GM23338 (cell line): ENCODE measurements at regions not wholly inside any gene's neighbourhood (a gene's known extent, or its start where the extent isn't known, plus 50 kb on each side); places are given as distances from the start of the nearest gene placed in this dataset.

ENCODE experiments used
- ATAC-seq: fragments of 200-7000 bp; cut with Tn5 transposase; 3 replicates; pipeline ENCODE4 v1.9.1; 2020
- DNase-seq: peaks from one replicate; pipeline ENCODE4 v3.0.0-alpha.2; 2015; ENCODE audit warnings: low spot score
- H2AFZ ChIP-seq: fragments of 200-600 bp; sonication (generic); 2 replicates; pipeline ENCODE4 v1.8.0; 2016; ENCODE audit warnings: antibody characterized with exemption, mild to moderate bottlenecking, moderate library complexity
- H3F3A ChIP-seq: fragments of 200-600 bp; sonication (generic); replicated peaks from 2 replicates; pipeline ENCODE4 v1.8.0; 2017; ENCODE audit warnings: antibody characterized with exemption, mixed run types, low read depth
- H3K27ac ChIP-seq: fragments of 200-600 bp; sonication (generic); 2 replicates; pipeline ENCODE4 v1.6.1; 2016; ENCODE audit warnings: low read depth
- H3K27me3 ChIP-seq: fragments of 200-600 bp; sonication (generic); 2 replicates; pipeline ENCODE4 v1.8.0; 2016; ENCODE audit warnings: mild to moderate bottlenecking, mixed run types, moderate library complexity; ENCODE audit not compliant: insufficient read depth
- H3K36me3 ChIP-seq: fragments of 200-600 bp; sonication (generic); 2 replicates; pipeline ENCODE4 v1.8.0; 2016; ENCODE audit warnings: mild to moderate bottlenecking; ENCODE audit not compliant: insufficient read depth
- H3K4me1 ChIP-seq: fragments of 200-600 bp; sonication (generic); 2 replicates; pipeline ENCODE4 v1.8.0; 2016; ENCODE audit warnings: mild to moderate bottlenecking, moderate library complexity; ENCODE audit not compliant: insufficient read depth
- H3K4me2 ChIP-seq: fragments of 200-600 bp; sonication (generic); 2 replicates; pipeline ENCODE4 v1.7.1; 2017; ENCODE audit warnings: mixed run types
- H3K4me3 ChIP-seq: fragments of 200-600 bp; sonication (generic); 2 replicates; pipeline ENCODE4 v1.6.1; 2016; ENCODE audit warnings: mixed run types
- H3K79me2 ChIP-seq: fragments of 200-600 bp; sonication (generic); replicated peaks from 2 replicates; pipeline ENCODE4 v1.8.0; 2017; ENCODE audit warnings: mild to moderate bottlenecking; ENCODE audit not compliant: insufficient read depth
- H3K9me2 ChIP-seq: fragments of 200-600 bp; sonication (generic); 2 replicates; pipeline ENCODE4 v1.8.0; 2017; ENCODE audit not compliant: insufficient read depth
- H4K20me1 ChIP-seq: fragments of 200-600 bp; sonication (generic); replicated peaks from 2 replicates; pipeline ENCODE4 v1.8.0; 2017; ENCODE audit warnings: mild to moderate bottlenecking; ENCODE audit not compliant: insufficient read depth
- H3K27ac Mint-ChIP-seq: 2 replicates; pipeline ENCODE4 v1.8.0; 2020; ENCODE audit warnings: inconsistent platforms, mild to moderate bottlenecking, moderate library complexity, mixed read lengths
- H3K27me3 Mint-ChIP-seq: 3 replicates; pipeline ENCODE4 v1.8.0; 2022; ENCODE audit warnings: low read depth, mild to moderate bottlenecking, moderate library complexity, mixed read lengths, inconsistent platforms; ENCODE audit not compliant: insufficient read depth, poor library complexity
- H3K36me3 Mint-ChIP-seq: 3 replicates; pipeline ENCODE4 v1.8.0; 2021; ENCODE audit warnings: low read depth, mild to moderate bottlenecking, inconsistent platforms, moderate library complexity, mixed read lengths
- H3K4me1 Mint-ChIP-seq: 3 replicates; pipeline ENCODE4 v1.8.0; 2020; ENCODE audit warnings: mild to moderate bottlenecking, inconsistent platforms, mixed read lengths
- H3K4me3 Mint-ChIP-seq: 3 replicates; pipeline ENCODE4 v1.8.0; 2021; ENCODE audit warnings: moderate library complexity, mild to moderate bottlenecking, inconsistent platforms, mixed read lengths
- H3K9me3 Mint-ChIP-seq: 3 replicates; pipeline ENCODE4 v1.8.0; 2020; ENCODE audit warnings: moderate library complexity, mild to moderate bottlenecking, inconsistent platforms, mixed read lengths
- CREB1 ChIP-seq: fragments of 250-450 bp; sonication (Bioruptor Pico); IDR thresholded peaks from 2 replicates; pipeline ENCODE4 v1.5.0; 2020; ENCODE audit warnings: low read depth, mild to moderate bottlenecking, moderate library complexity
- CTCF ChIP-seq, 2 experiments: fragments of 200-600 bp in 1 of 2; sonication (generic) in 1 of 2; conservative IDR thresholded peaks; 2 replicates each; pipeline versions ENCODE4 v1.5.1 to v1.6.1; 2016 to 2017; ENCODE audit warnings: antibody characterized with exemption in 2 of 2, low read depth in 2 of 2, mild to moderate bottlenecking in 2 of 2, moderate library complexity in 1 of 2
- EZH2 ChIP-seq: fragments of 200-600 bp; sonication (generic); IDR thresholded peaks from one replicate; pipeline ENCODE4 v1.8.0; 2017; ENCODE audit warnings: antibody characterized with exemption, mild to moderate bottlenecking, low read depth; ENCODE audit not compliant: unreplicated experiment
- EZH2phosphoT487 ChIP-seq: fragments of 200-600 bp; sonication (generic); IDR thresholded peaks from one replicate; pipeline ENCODE4 v1.8.1; 2018; ENCODE audit warnings: antibody characterized with exemption; ENCODE audit not compliant: unreplicated experiment
- JUNB ChIP-seq: IDR thresholded peaks from one replicate; pipeline ENCODE4 v1.6.1; 2016; ENCODE audit warnings: antibody characterized with exemption; ENCODE audit not compliant: unreplicated experiment
- NANOG ChIP-seq: IDR thresholded peaks from 2 replicates; pipeline ENCODE4 v1.6.1; 2016; ENCODE audit warnings: antibody characterized with exemption, borderline replicate concordance
- POLR2AphosphoS5 ChIP-seq: IDR thresholded peaks from 2 replicates; pipeline ENCODE4 v1.6.1; 2016; ENCODE audit warnings: antibody characterized with exemption, low read depth
- STAT1 ChIP-seq: IDR thresholded peaks from one replicate; pipeline ENCODE4 v1.6.1; 2016; ENCODE audit warnings: antibody characterized with exemption; ENCODE audit not compliant: unreplicated experiment
- ZNF114 ChIP-seq: fragments of 250-450 bp; sonication (Bioruptor Pico); IDR thresholded peaks from 2 replicates; pipeline ENCODE4 v1.5.0; 2020; ENCODE audit warnings: mild to moderate bottlenecking, moderate library complexity
- ZNF331 ChIP-seq: fragments of 250-450 bp; sonication (Bioruptor Pico); IDR thresholded peaks from 2 replicates; pipeline ENCODE4 v1.5.0; 2020; ENCODE audit warnings: low read depth, mild to moderate bottlenecking, moderate library complexity
- ZNF462 ChIP-seq: fragments of 250-450 bp; sonication (Bioruptor Pico); IDR thresholded peaks from 2 replicates; pipeline ENCODE4 v1.5.0; 2020; ENCODE audit warnings: mild to moderate bottlenecking, moderate library complexity
- TF ChIP-seq, protein P1 (sequence below): IDR thresholded peaks from one replicate; pipeline ENCODE4 v1.6.1; 2018; ENCODE audit warnings: antibody characterized with exemption; ENCODE audit not compliant: unreplicated experiment
- TF ChIP-seq, protein P2 (sequence below): IDR thresholded peaks from 2 replicates; pipeline ENCODE4 v1.6.1; 2016; ENCODE audit warnings: antibody characterized with exemption

GRCh38 chrX:145630081-145630480 is 187.5 kb upstream of the SLITRK2 start:
- Mint-ChIP-seq H3K4me1 (no peaks in the 10 kb centered on the region), H3K27ac (no peak overlapping the region), H3K4me3 (no peak overlapping the region), H3K36me3 (no peaks in the 10 kb centered on the region; the same call in 2 of the 3 replicates), H3K27me3 (no peaks in the 10 kb centered on the region), H3K9me3 (peaks cover 82% of the 10 kb centered on the region)
- no peak overlapping the region for H3K4me3 ChIP-seq
- no peaks in the 10 kb centered on the region for H3K9me2 ChIP-seq
- H3K36me3 ChIP-seq: no peaks in the 10 kb centered on the region
- no peaks in the 10 kb centered on the region for H4K20me1 ChIP-seq
- no peak overlapping the region for H2AFZ ChIP-seq
- DNase-seq (no peak), ATAC-seq (no peak)
- no peaks in the 10 kb centered on the region for H3K79me2 ChIP-seq
- H3F3A ChIP-seq: no peaks in the 10 kb centered on the region
- no peak overlapping the region for H3K27ac ChIP-seq
- TF ChIP-seq, protein P1, sequence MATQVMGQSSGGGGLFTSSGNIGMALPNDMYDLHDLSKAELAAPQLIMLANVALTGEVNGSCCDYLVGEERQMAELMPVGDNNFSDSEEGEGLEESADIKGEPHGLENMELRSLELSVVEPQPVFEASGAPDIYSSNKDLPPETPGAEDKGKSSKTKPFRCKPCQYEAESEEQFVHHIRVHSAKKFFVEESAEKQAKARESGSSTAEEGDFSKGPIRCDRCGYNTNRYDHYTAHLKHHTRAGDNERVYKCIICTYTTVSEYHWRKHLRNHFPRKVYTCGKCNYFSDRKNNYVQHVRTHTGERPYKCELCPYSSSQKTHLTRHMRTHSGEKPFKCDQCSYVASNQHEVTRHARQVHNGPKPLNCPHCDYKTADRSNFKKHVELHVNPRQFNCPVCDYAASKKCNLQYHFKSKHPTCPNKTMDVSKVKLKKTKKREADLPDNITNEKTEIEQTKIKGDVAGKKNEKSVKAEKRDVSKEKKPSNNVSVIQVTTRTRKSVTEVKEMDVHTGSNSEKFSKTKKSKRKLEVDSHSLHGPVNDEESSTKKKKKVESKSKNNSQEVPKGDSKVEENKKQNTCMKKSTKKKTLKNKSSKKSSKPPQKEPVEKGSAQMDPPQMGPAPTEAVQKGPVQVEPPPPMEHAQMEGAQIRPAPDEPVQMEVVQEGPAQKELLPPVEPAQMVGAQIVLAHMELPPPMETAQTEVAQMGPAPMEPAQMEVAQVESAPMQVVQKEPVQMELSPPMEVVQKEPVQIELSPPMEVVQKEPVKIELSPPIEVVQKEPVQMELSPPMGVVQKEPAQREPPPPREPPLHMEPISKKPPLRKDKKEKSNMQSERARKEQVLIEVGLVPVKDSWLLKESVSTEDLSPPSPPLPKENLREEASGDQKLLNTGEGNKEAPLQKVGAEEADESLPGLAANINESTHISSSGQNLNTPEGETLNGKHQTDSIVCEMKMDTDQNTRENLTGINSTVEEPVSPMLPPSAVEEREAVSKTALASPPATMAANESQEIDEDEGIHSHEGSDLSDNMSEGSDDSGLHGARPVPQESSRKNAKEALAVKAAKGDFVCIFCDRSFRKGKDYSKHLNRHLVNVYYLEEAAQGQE: no peak
- TF ChIP-seq POLR2AphosphoS5: no peak
- TF ChIP-seq CTCF (conservative IDR thresholded peaks at IDR 0.05; ENCODE audit: low read depth in 2 of 2): no peak
- TF ChIP-seq ZNF114 (CRISPR knock-in tag): no peak
- no peak for TF ChIP-seq NANOG
- no peak for TF ChIP-seq JUNB
- no peak for TF ChIP-seq STAT1
- TF ChIP-seq EZH2phosphoT487: no peak
- TF ChIP-seq ZNF331 (CRISPR knock-in tag): no peak
- TF ChIP-seq, protein P2, sequence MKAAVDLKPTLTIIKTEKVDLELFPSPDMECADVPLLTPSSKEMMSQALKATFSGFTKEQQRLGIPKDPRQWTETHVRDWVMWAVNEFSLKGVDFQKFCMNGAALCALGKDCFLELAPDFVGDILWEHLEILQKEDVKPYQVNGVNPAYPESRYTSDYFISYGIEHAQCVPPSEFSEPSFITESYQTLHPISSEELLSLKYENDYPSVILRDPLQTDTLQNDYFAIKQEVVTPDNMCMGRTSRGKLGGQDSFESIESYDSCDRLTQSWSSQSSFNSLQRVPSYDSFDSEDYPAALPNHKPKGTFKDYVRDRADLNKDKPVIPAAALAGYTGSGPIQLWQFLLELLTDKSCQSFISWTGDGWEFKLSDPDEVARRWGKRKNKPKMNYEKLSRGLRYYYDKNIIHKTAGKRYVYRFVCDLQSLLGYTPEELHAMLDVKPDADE: no peak
- no peak for TF ChIP-seq CREB1 (CRISPR knock-in tag)
- TF ChIP-seq EZH2: no peak
- TF ChIP-seq ZNF462 (CRISPR knock-in tag): no peak
- H3K4me1 ChIP-seq: no peaks in the 10 kb centered on the region
- H3K27me3 ChIP-seq: no peaks in the 10 kb centered on the region
- H3K4me2 ChIP-seq: no peak overlapping the region
